NCI-H146 treated with DMSO at 0.1 percent for 48 hours (cell line): ENCODE measurements at regions not wholly inside any gene's neighbourhood (a gene's known extent, or its start where the extent isn't known, plus 50 kb on each side); places are given as distances from the start of the nearest gene placed in this dataset.

Experiments
- DNase-seq: peaks from one replicate; lab custom pipeline; 2025; ENCODE audit not compliant: unreplicated experiment; lab: John Stamatoyannopoulos, UW

- DNase-seq = no peak
These were observed 104.9 kb upstream of the CXCR4 start for GRCh38 chr2:136222862-136223261.

DNA sequence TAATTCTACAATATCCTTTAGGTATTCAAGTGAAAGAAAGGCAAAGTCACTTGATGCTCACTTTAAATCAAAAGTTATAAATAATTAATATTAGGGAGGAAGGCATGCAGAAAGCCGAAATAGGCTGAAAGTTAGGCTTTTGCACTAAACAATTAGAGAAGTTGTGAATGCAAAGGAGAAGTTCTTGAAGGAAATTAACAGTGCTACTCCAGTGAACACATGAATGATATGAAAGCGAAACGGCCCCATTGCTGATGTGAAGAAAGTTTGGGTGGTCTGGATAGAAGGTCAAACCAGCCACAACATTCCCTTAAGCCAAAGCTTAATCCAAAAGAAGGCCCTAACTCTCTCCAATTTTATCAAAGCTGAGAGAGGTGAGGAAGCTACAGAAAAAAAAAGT lies 103.1 kb upstream of the CXCR4 start:
- no peak for DNase-seq

DNA sequence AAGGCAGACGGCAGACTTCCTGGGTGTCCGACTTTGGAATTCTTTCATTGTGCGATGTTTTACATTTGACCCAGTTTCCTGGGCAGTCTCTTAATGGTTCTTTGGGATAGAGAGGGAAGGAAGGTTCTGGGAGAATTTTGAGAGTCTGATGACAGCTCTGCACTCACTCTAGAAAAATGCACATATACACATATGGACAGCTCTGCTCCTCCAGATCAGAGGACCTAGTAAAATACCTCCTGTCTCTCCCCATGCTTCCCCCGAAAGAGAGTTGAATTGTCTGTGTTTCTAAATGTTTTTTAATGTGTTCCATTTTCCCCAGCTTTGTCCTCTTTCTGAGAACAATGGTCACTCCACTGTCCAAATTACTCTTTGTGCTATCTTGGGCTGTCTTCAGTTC lies 102.0 kb upstream of the CXCR4 start:
- no peak for DNase-seq

DNA sequence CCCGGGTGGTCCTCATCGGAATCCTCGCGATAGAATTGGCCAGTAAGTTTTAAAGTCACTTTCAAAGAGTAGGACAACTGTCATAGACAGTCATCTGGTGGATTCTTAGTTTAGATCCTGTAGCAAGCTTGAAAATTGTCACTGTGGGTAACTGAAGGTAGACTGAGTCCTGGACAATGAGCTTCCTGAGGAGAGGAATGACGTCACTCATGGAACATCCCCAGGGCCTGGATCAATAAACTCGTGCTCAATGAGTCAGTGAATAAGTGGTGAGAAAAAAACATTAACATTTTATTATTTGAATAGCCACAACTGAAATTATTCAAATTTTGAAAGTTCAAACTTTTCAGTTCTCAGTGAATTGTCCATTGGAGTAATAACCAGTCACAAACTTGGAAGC lies 101.4 kb upstream of the CXCR4 start:
- DNase-seq = no peak

- no peak for DNase-seq
These were observed 100.0 kb upstream of the CXCR4 start for GRCh38 chr2:136217996-136218395.

- no peak for DNase-seq
These were observed 98.0 kb upstream of the CXCR4 start for GRCh38 chr2:136215908-136216472.

- no peak for DNase-seq
These were observed 97.5 kb upstream of the CXCR4 start for GRCh38 chr2:136215449-136215848.

GRCh38 chr2:136214307-136215200 lies 96.6 kb upstream of the CXCR4 start:
- no peak for DNase-seq

- no peak for DNase-seq
These were observed 95.9 kb upstream of the CXCR4 start for GRCh38 chr2:136213836-136214235.

DNA sequence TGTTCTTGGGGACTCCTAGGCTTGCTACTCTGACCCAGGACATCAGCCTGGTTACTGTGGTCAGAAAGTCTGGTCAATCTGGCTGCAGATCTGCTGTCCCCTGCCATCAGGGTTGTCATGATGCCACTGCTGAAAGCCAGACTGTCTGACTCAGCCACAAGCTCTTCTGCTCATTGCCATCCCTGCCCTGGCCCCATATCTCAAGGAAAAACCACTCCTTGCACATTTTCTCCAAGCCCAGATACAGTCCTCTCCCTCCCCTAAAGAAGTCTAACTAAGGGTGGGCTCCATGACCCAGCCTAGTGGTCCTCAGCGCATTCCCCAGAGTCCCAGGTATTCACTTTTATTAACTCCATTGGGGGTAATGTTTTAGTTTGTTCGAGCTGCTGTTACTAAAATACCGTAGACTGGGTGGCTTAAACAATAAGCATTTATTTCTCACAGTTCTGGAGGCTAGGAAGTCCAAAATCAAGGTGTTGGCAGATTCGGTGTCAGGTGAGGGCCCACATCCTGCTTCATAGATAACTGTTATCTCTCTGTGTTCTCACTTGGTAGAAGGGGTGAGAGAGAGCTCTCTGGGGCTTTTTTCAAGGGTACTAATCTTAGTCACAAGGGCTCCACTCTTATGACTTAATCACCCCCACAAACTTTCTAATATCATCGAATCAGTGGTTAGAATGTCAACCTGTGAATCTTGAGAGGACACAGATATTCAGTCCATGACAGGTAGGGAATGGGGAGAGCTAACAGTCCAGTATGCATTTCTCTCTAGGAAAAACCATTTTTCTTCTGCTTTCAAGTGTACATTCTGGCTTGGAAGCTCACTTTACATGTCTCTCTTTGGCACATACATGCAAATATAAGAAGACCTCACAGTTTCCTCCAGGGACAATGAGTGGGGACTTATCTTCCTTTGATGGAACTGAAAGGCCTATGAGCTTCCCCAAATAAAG lies 94.8 kb upstream of the CXCR4 start:
- DNase-seq = no peak

- DNase-seq = no peak
These were observed 93.8 kb upstream of the CXCR4 start for GRCh38 chr2:136211701-136212100.

DNA sequence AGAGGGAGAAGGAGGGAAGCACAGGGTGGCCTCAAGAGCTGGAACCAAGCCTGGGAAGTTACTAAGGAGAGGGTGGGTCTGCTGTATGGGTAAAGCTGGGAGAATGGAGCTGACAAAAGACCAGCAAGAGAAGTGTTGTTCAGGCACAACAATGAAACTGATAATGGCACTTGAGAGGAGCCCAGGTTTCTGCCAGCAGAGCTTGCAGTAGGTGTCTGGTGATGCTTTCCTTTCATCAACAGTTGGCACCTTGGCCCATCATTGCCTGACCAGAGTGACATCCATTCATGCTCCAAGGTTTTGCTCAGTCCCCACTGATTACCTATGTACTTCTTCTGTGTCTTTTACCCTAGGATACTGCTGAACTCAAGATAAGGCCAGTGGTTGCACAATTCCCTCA lies 92.9 kb upstream of the CXCR4 start:
- DNase-seq = no peak

- DNase-seq = no peak
These were observed 92.5 kb upstream of the CXCR4 start for GRCh38 chr2:136210455-136210805.

GRCh38 chr2:136209561-136210454 lies 91.9 kb upstream of the CXCR4 start:
- DNase-seq = no peak

DNA sequence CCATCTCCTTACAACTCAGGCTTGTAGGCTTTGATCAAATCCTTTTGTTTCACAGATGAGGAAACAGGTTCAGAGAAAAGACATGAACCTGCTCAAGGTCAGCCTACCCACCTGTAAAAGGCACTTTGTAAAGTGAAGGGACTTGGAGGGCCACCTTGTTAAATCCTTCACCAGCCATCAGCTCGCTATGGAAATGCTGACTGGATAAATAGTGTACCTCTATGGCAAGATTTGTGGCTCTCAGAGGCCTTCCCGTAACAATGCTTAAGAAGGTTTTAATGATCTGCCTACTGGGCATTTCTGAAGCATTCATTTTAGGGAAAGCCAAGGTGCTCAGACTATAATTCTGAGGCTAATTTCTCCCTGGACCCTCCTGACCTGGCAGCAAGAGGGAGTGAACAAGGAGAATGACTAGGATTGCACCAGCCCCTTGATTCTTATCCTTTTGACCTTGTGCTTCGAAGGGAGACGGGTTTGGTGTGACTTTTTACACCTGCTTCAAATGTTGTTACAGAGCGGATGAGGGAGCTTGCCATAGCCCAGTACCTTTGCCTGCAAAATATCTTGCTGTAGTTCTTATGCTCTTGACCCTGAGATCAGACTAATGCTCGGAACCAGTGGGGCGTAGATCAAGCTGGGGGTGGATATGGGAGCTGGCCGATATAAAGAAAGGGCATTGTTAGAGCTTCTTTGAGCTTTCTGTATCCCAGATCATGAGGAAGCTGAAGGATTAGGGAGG lies 90.9 kb upstream of the CXCR4 start:
- no peak for DNase-seq

GRCh38 chr2:136207665-136208064 lies 89.7 kb upstream of the CXCR4 start:
- DNase-seq = no peak

- DNase-seq = no peak
These were observed 89.2 kb upstream of the CXCR4 start for GRCh38 chr2:136207030-136207623.

DNA sequence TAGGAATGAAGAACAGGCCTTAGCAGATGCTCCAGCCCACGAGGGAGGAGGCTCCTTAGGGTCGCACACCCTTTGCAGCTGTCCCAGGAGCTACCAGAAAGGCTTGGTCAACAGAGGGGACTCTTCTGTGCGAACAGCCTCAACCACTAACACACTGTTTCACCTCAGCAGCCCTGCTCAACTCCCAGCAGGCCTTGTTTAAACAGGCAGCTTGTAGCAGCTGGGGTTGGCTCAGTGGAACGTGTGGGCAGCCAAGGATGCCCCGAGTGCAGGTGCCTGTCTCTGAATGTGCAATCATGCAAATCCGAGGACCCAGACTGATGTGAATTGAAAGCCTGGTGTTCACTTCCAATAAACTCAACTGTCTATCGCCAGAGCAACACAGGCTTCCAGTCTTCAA lies 88.7 kb upstream of the CXCR4 start:
- DNase-seq = peak; percentile 90

GRCh38 chr2:136205615-136206014 lies 87.7 kb upstream of the CXCR4 start:
- no peak for DNase-seq

DNA sequence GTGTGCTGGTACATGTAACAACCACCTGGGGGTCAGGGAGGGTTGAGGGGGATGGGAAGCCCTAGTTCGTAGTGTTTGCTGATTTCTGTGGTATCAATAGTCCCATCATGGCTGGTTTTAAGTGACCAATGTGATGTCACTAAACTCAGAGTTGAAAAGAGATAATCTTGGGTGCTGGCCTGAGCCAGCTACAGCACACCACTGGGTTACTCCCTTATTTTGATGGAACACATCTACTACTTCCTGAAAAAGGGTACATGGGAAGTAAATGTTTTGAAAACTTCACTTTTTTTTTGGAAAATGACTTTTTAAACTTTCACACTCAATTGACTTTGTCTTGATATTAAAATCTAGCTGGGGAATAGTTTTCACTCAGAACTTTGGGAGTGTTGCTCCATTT lies 87.0 kb upstream of the CXCR4 start:
- no peak for DNase-seq
